ELF-1 (cell line): ENCODE measurements at regions not wholly inside any gene's neighbourhood (a gene's known extent, or its start where the extent isn't known, plus 50 kb on each side); places are given as distances from the start of the nearest gene placed in this dataset.
"Not testable (repeated sequence)": the region's sequence is repeated elsewhere in the genome, so short reads cannot be mapped to it uniquely, and the experiment has no call there.

ENCODE experiments used
- DNase-seq: peaks from one replicate; pipeline ENCODE4 v3.0.0-alpha.2; 2016; ENCODE audit warnings: low read depth, low spot score

DNA sequence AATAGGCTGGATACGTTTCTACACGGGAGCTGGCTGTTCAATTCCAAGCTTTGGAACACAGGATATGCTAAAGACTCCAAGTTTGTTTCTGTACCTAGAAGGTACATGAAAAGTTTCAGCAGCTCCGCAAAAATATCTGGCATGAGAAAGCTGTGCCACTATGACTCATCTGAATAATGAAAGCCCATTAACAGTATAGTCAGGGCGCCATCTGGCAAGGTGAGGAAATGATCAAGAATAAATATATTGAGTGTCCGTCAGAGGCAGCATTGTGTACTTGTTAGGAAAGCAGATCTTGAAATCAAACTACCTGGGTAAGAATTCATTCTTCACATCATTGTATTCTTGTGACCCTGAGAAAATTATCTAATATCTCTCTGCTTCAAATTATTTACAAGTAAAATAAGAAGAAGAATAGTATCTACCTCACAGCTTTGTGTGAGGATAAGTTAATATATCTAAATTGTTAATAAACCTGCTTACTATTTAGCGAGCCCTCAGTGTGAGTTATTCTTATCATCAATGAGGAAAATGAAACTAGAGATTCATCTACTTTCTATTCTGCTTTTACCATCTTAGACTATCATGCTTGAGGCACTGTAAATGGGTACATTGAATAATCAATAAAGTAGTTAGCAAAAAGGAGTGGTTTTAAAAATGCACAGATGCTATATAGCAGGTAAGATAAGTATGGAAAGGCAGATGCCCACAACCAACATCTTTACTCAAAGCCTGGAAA, 53.5 kb downstream of the FSCB start:
- no peak for DNase-seq

GRCh38 chr14:44450232-44450631, 56.9 kb downstream of the FSCB start:
- DNase-seq, result not testable (repeated sequence)

DNA sequence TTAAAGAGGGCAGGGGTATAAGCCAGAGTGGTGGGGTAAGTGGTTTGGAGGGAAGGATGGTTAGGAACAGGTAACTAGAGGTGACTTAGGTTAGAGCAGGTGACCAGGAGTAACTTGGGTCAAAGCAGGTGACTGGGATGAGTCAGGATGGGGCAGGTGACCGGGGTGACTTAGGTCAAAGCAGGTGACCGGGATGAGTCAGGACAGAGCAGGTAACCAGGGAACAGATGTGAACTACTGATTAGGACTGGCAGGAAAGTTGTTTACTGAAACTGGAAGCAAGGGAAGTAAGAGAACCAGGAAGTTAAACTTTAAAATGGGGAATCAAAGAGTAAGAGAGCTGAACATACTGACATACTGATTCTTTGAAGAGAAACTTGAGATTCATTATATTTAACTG, 57.4 kb downstream of the FSCB start:
- no peak for DNase-seq

DNA sequence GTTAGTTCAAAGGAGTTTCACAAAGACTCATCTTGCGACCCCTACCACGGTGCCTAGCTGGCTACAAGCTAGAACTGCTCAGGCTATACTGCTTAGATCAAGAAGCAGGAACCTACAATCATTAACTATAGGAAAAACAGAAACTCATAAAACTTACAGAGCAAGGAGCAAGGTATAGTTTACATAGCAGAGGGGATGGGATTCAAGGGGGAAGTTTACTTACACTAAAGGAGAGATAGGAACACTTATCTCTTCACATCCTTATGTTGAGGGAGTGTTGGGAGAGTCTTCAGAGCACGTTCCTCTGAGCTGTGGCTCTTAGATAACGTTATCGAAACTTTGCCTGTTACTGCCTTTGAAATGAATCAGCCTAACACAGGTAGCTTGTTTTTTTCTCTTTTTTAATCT, 58.1 kb downstream of the FSCB start:
- DNase-seq, result no peak

DNA sequence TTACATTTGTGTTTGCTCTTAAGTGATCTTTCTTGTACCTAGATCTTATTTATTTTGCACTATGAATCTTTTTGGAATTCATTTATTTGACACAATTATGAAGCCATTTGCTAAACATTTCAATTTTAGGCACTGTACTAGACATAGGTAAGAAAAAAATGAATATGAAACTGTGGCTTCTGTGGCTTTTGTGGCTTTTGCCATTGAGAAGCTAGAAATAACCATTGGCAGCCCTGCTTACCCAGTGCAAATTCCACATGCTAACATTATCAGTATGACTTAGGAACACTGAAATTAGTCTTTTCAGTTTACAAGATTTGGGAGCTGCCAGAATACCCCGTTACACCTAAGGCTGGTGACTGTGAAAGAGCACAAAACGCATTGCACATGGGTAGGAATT, 60.1 kb downstream of the FSCB start:
- no peak for DNase-seq

DNA sequence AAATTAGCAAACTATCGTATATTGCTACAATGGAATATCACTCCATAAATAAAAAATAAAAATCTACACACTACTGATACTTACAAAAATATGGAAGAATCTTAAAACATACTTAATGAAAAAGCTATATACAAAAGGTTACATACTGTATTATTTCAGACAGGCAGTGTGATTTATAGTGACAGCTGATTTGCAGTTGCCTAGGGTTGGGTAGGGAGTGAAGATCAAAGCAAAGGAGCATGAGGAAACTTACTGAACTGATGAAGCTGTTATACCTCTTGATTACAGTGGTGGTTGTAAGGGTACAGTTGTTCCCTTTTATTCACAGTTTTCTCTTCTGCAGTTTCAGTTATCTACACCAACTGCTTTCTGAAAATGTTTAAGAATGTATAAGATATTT, 62.6 kb downstream of the FSCB start:
- no peak for DNase-seq

- no peak for DNase-seq
These were observed 68.1 kb downstream of the FSCB start for GRCh38 chr14:44438936-44439335.

GRCh38 chr14:44438221-44438620, 68.9 kb downstream of the FSCB start:
- no peak for DNase-seq

GRCh38 chr14:44436458-44436857, 70.6 kb downstream of the FSCB start:
- DNase-seq, result no peak

DNA sequence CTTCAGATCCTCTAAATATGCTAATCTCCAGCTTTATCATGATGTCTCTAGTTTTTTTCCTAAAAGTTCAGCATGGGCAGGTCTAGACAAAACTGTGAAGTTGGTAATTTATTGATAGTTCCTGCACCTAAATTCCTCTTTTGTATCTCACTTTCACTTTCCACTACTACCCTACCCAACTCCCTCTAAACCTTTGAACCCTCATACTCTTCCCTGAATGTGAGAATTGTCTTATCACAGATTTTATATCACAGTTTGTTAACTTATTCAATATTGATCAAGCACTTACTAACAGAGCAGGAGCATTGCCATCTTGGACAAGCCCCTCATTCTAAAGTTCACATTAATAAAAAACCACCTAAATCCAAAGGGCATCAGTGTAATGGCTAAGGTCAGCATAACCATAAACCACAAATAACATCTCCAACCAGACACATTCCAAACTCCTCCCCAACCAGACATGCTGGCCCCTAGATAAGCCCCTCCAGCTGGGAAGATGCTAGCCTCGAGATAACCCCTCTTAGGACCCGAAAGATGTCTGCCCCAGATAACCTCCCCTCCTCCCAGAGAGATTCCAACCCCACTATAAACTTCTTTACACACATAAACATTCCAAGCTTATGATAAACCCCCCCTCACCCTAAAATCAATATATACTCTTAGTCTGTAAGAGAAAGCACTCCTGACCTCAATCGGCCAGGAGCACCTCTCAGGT, 78.7 kb downstream of the FSCB start:
- no peak for DNase-seq

- DNase-seq, result no peak
These were observed 84.4 kb downstream of the FSCB start for GRCh38 chr14:44422699-44423098.

- no peak for DNase-seq
These were observed 86.9 kb downstream of the FSCB start for GRCh38 chr14:44420226-44420625.

DNA sequence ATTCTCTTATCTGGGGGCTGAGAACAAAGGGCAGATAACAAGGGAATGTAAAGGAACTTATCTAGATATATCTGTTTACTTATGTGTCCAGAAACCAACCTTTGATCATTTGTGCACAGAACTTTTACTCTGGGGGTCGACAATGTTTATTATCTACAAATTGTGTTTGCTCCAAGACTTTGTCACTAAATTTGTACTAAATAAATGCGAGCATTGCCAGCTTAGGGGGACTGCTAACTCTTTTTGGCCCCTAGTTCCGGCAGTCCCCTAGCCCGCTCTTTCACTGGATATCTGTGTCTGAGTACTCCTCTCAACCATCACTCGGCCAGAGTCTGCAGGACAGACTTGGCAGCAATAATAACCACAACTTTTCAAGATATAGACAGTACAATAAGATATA, 88.2 kb downstream of the FSCB start:
- no peak for DNase-seq

DNA sequence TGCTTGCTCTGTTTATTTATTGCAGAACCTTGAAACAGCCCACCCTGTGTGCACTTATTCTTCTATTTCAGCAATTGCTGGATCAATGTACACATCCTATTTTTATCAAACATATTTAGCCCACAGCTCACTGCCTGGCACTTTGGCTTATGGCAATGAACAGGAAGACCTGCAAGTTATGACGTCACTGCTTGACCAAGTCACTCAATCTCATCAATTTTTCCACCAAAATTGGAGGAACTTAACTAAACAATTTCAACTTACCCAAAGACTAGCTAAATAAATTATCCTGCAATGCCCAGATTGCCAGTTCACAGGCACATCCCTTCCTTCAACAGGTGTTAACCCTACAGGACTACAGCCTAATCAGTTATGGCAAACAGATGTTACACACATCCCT, 89.3 kb downstream of the FSCB start:
- DNase-seq, result no peak

DNA sequence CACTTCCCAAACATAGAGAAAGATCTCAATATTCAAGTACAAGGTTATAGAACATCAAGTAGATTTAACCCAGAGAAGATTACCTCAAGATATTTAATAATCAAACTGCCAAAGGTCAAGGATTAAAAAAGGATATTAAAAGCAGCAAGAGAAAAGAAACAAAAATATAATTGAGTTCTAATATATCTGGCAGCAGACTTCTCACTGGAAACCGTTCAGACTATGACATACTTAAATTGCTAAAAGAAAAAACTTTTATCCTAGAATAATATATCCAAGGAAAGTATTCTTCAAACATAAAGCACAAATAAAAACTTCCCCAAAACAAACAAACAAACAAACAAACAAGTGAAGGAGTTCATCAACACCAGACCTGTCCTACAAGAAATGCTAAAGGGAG, 92.4 kb downstream of the FSCB start:
- no peak for DNase-seq

DNA sequence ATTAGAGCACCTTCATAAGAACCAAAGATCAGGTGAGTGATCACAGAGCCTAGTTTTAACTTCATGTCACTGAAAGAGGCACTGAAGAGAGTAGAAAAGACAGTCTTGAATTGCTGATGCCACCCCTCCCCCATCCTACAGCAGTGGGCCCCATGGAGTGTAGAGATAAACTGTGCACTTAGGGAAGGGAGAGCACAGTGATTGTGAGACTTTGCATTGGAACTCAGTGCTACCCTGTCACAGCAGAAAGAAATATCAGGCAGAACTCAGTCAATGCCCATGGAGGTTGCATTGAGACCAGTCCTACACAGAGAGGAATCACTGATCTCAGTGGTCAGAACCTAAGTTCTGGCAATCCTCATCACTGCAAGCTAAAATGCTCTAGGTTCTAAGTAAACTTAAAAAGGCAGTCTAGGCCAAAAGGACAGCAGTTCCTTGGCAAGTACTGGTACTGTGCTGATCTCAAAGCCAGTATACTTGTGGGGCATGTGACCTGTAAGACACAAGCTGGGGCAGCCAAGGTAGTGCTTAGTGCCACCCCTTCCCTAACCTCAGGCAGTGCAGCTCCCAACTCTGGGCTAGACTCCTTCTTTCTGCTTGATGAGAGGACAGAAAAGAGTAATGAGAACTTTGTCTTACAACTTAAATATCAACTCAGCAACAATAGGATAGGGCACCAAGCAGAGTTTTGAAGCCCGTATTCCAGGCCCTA, 94.1 kb downstream of the FSCB start:
- no peak for DNase-seq

DNA sequence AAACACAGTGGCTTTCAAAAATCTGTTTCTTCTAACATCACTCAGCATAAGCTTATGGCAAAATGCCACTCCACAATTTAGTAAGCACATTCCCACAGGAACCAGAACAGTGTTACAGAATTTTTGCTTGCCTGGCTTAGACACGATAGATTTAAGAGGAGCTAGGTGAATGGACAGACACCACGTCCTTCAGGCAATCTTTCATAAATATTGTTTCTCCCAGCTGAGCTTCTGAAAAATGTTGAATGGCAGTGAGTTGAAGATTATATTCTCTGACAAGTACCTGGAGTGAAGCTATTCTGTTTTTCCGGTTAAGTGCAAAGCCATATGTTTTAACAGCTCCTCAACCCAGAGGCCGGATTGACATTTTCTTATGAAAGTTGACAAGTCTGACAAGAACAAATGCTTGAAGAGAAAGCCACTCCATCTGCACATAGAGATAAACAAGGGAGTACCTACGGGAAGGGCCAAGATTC, 102.0 kb downstream of the FSCB start:
- no peak for DNase-seq

- no peak for DNase-seq
These were observed 102.5 kb downstream of the FSCB start for GRCh38 chr14:44404599-44404998.

DNA sequence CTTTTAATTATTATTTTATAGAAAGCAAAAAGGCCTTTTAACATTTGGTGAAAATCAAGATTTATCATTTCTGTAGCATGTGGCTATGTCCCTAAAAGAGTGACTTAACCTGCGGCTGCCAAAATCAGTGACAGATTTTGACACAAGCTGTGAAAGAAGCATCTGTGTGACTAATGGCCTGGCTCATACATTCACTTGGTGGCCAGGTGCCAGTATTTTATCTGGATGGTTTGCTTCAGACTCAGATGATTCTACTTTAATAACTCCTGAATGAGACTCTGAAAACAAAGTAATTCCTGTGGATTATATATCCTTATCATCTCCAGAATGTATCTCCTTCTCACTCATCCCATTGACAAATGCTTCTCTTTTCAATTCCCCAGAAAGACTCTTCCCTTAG, 103.0 kb downstream of the FSCB start:
- DNase-seq, result no peak

- DNase-seq, result no peak
These were observed 103.9 kb downstream of the FSCB start for GRCh38 chr14:44403193-44403592.

- no peak for DNase-seq
These were observed 110.9 kb downstream of the FSCB start for GRCh38 chr14:44396226-44396625.

DNA sequence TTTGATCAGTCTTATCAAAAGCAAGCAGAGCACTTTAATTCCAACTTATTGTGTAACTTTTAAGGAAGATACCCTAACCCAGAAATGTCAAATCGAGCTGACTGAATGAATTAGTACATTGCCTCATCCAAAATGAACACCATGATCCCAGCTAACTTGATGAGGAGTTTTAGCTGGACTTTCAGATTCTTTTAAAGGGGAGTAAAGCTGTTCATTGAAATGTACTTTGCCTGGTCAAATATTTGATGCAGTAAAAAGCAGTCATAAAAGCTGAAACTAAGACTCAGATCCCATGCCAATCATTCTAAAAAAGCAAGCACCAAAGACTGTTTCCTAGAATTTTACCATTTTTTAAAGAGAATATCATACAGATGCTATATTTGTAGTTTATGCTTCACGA, 114.1 kb downstream of the FSCB start:
- no peak for DNase-seq

DNA sequence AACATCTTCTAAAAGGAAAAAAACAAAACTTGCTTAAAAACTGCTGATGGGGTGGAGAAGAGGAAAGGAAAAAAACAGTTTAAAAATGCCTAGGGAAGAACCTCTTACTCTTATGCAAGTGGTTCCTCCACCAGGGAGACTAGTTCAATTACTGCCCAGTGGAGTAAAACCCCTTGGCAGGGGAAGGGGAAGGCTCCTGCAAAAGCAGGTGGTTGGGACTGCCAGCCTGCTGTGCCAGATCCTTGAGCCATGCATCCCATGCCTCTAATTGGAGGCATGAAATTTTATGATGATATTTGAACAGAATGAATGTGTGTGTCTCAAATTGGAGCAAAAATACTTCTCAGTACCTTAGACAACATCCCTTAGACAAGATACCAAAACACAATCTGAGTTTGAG, 118.8 kb downstream of the FSCB start:
- no peak for DNase-seq
